Common myeloid progenitor, CD34-positive (primary cell): ENCODE measurements at regions not wholly inside any gene's neighbourhood (a gene's known extent, or its start where the extent isn't known, plus 50 kb on each side); places are given as distances from the start of the nearest gene placed in this dataset.

Experiments used
- CTCF ChIA-PET: fragments of 350-600 bp; sonication (Branson Sonifier 250); formaldehyde crosslinking; loops from one replicate; lab custom pipeline; 2021; ENCODE audit warnings: antibody characterized with exemption; lab: Charles Lee
- POLR2A ChIA-PET: fragments of 350-600 bp; sonication (Branson Sonifier 250); formaldehyde crosslinking; loops from one replicate; lab custom pipeline; 2021; ENCODE audit warnings: antibody characterized with exemption; lab: Charles Lee
- DNase-seq, 3 donors: peaks; one replicate each; pipeline versions ENCODE4 v3.0.0 to v3.0.0-alpha.2; 2013
- H3K27ac ChIP-seq, 2 experiments: 1 replicate in 1 of 2; 2 replicates in 1 of 2; pipeline ENCODE4 v1.7.0; 2013; ENCODE audit warnings: inconsistent platforms in 2 of 2, low read length in 2 of 2, mild to moderate bottlenecking in 2 of 2, low read depth in 1 of 2, moderate library complexity in 1 of 2; ENCODE audit not compliant: severe bottlenecking in 2 of 2, insufficient read depth in 1 of 2, poor library complexity in 1 of 2
- H3K27me3 ChIP-seq, 5 experiments: replicated peaks in 2 of 5; 1 replicate in 3 of 5; 2 replicates in 2 of 5; pipeline versions ENCODE4 v1.6.1 to v1.7.0; 2013; ENCODE audit warnings: low read length in 4 of 5, mild to moderate bottlenecking in 2 of 5, moderate library complexity in 2 of 5, inconsistent platforms in 1 of 5; ENCODE audit not compliant: insufficient read depth in 5 of 5, control insufficient read depth in 4 of 5
- H3K36me3 ChIP-seq, 4 experiments: 1 replicate in 2 of 4; 2 replicates in 2 of 4; pipeline versions ENCODE4 v1.6.1 to v1.7.0; 2013; ENCODE audit warnings: low read length in 3 of 4, control low read depth in 1 of 4, mild to moderate bottlenecking in 1 of 4; ENCODE audit not compliant: control insufficient read depth in 4 of 4, insufficient read depth in 4 of 4
- H3K4me1 ChIP-seq, 4 experiments: 1 replicate in 3 of 4; 2 replicates in 1 of 4; pipeline versions ENCODE4 v1.6.1 to v1.7.1; 2013; ENCODE audit warnings: low read length in 3 of 4, mild to moderate bottlenecking in 3 of 4, control low read depth in 1 of 4, inconsistent platforms in 1 of 4, moderate library complexity in 1 of 4; ENCODE audit not compliant: control insufficient read depth in 4 of 4, insufficient read depth in 4 of 4; ENCODE audit errors: control extremely low read depth in 1 of 4
- H3K4me3 ChIP-seq, 7 experiments: 1 replicate in 4 of 7; 2 replicates in 3 of 7; pipeline versions ENCODE4 v1.5.1 to v1.7.0; 2013; ENCODE audit warnings: mild to moderate bottlenecking in 7 of 7, low read length in 6 of 7, moderate library complexity in 6 of 7, inconsistent platforms in 2 of 7, low read depth in 2 of 7, control low read depth in 1 of 7; ENCODE audit not compliant: insufficient read depth in 4 of 7, control insufficient read depth in 1 of 7; ENCODE audit errors: extremely low read depth in 1 of 7
- H3K9me3 ChIP-seq, 5 experiments: 1 replicate in 4 of 5; 2 replicates in 1 of 5; pipeline versions ENCODE4 v1.6.1 to v1.7.1; 2013; ENCODE audit warnings: low read length in 4 of 5, mild to moderate bottlenecking in 2 of 5, inconsistent platforms in 1 of 5, low read depth in 1 of 5, moderate library complexity in 1 of 5; ENCODE audit not compliant: control insufficient read depth in 4 of 5, insufficient read depth in 2 of 5; ENCODE audit errors: control extremely low read depth in 1 of 5
- WGBS: methylation state at CpG from one replicate; pipeline ENCODE4 v1.1.5; 2013; ENCODE audit not compliant: insufficient coverage; 5-methylcytosine and 5-hydroxymethylcytosine counted together

GRCh38 chr2:191758518-191759507, 80.9 kb downstream of the NABP1 start:
- H3K27ac ChIP-seq, result no peak overlapping the region
- 77% methylated on average over 6 of the region's 13 CpGs for WGBS
- H3K4me1 ChIP-seq, result no peaks in the 10 kb centered on the region
- DNase-seq, result peak; percentile 82 to 90 (median 89)
- no peaks in the 10 kb centered on the region for H3K9me3 ChIP-seq
- no peaks in the 10 kb centered on the region for H3K27me3 ChIP-seq
- no peaks in the 10 kb centered on the region for H3K36me3 ChIP-seq
- POLR2A ChIA-PET, result no interaction called here
- CTCF ChIA-PET, result interaction anchor here (0.6 to 2.7 kb wide), 13 partner anchors 10 to 404 kb away, joined by 3 to 12 read pairs (median 3); no protein-coding TSS in a partner anchor
- peak overlapping the region in 1 of 7 experiments; percentile 14 for H3K4me3 ChIP-seq

- no peak overlapping the region for H3K4me3 ChIP-seq
- no peak for DNase-seq
- no peaks in the 10 kb centered on the region for H3K36me3 ChIP-seq
- WGBS, result no CpG with 5 or more reads among the region's 4 CpGs
- H3K4me1 ChIP-seq, result no peaks in the 10 kb centered on the region
- ChIA-PET POLR2A (no interaction called here), CTCF (interaction anchor here (0.6 to 2.7 kb wide), 6 partner anchors 9 to 191 kb away, joined by 3 to 12 read pairs (median 4); no protein-coding TSS in a partner anchor)
- H3K27me3 ChIP-seq, result no peaks in the 10 kb centered on the region
- H3K9me3 ChIP-seq, result no peaks in the 10 kb centered on the region
- no peak overlapping the region for H3K27ac ChIP-seq
Observed at GRCh38 chr2:191759680-191760079, 81.7 kb downstream of the NABP1 start.

DNA sequence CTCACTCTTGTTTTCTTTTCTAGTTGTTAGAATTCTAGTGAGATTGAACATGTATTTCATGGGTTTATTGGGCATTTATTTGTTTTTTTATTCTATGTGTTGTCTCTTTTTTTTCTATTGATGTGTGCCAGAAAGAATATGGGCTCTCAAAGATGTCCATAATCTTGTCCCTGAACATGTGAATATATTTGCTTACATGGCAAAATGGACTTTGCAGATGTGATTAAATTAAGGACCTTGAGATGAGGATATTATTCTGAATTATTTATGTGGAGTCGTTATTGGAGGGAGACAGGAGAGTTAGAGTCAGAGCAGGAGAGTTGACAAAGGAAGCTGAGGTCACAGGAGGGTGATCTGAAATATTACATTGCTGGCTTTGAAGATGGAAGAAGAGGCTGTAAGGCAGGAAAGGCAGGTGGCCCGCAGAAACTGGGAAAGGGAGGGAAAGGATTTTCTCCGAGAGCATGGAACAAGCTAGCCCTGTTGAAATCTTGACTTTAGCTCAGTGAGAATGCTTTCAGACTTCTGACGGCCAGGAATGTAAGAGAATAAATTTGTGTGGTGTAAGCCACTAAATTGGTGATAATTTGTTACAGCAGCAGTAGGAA, 82.8 kb downstream of the NABP1 start:
- ChIA-PET CTCF (interaction anchor here (1.3 kb wide), 1 partner anchor 209 kb away, joined by 3 read pairs; no protein-coding TSS in a partner anchor), POLR2A (no interaction called here)
- Histone ChIP-seq H3K36me3 (no peaks in the 10 kb centered on the region), H3K4me1 (no peaks in the 10 kb centered on the region), H3K9me3 (no peaks in the 10 kb centered on the region), H3K27me3 (no peaks in the 10 kb centered on the region), H3K4me3 (no peak overlapping the region), H3K27ac (no peak overlapping the region)
- WGBS, result 93% methylated on average over 3 of the region's 4 CpGs
- no peak for DNase-seq

- Histone ChIP-seq H3K27me3 (no peaks in the 10 kb centered on the region), H3K4me3 (no peak overlapping the region), H3K9me3 (peaks cover 0 to 5% (median 2%) of the 10 kb centered on the region in 5 experiments), H3K4me1 (no peaks in the 10 kb centered on the region), H3K27ac (no peak overlapping the region), H3K36me3 (no peaks in the 10 kb centered on the region)
- CTCF ChIA-PET, result no interaction called here
- 90% methylated on average over 2 of the region's 4 CpGs for WGBS
- no peak for DNase-seq
- POLR2A ChIA-PET, result no interaction called here
Observed at GRCh38 chr2:191773136-191773535, 73.8 kb downstream of the CAVIN2 start.

GRCh38 chr2:191777351-191777750, 69.5 kb downstream of the CAVIN2 start:
- Histone ChIP-seq H3K27me3 (no peaks in the 10 kb centered on the region), H3K9me3 (peaks cover 0 to 5% (median 0%) of the 10 kb centered on the region in 5 experiments), H3K36me3 (no peaks in the 10 kb centered on the region), H3K4me3 (no peak overlapping the region), H3K4me1 (no peaks in the 10 kb centered on the region), H3K27ac (no peak overlapping the region)
- CTCF ChIA-PET, result no interaction called here
- no CpG with 5 or more reads among the region's 2 CpGs for WGBS
- POLR2A ChIA-PET, result no interaction called here
- DNase-seq, result no peak

GRCh38 chr2:191778041-191778440, 68.8 kb downstream of the CAVIN2 start:
- H3K9me3 ChIP-seq, result peaks cover 0 to 5% (median 0%) of the 10 kb centered on the region in 5 experiments
- H3K36me3 ChIP-seq, result no peaks in the 10 kb centered on the region
- H3K27me3 ChIP-seq, result no peaks in the 10 kb centered on the region
- 86% methylated on average over 1 of the region's 1 CpG for WGBS
- no peaks in the 10 kb centered on the region for H3K4me1 ChIP-seq
- no peak overlapping the region for H3K27ac ChIP-seq
- POLR2A ChIA-PET, result no interaction called here
- DNase-seq, result no peak
- H3K4me3 ChIP-seq, result no peak overlapping the region
- CTCF ChIA-PET, result no interaction called here
